HEK293 (cell line): ENCODE measurements at regions not wholly inside any gene's neighbourhood (a gene's known extent, or its start where the extent isn't known, plus 50 kb on each side); places are given as distances from the start of the nearest gene placed in this dataset.
A peak's percentile ranks its signal among the peaks of the same experiment; 100 is the strongest.

Source experiments
- CTCF ChIA-PET: fragments of 350-600 bp; formaldehyde crosslinking; extraction: SDS; loops from one replicate; lab custom pipeline; 2021; ENCODE audit warnings: antibody characterized with exemption; lab: Yijun Ruan, JAX
- POLR2A ChIA-PET: fragments of 300-600 bp; formaldehyde crosslinking; extraction: SDS; loops from one replicate; lab custom pipeline; 2020; ENCODE audit warnings: antibody characterized with exemption, inconsistent platforms; lab: Yijun Ruan, JAX
- H3K27ac ChIP-seq: fragments of 200-500 bp; sonication (Bioruptor generic); 2 replicates; pipeline ENCODE4 v1.5.1; 2014; ENCODE audit warnings: low read depth, low read length, control low read depth, inconsistent platforms; ENCODE audit errors: extremely low read depth
- H3K36me3 ChIP-seq, 2 experiments: fragments of 200-500 bp in 1 of 2; sonication (Bioruptor generic) in 1 of 2; 1 replicate in 1 of 2; 2 replicates in 1 of 2; pipeline ENCODE4 v1.5.1; 2014 to 2017; ENCODE audit warnings: inconsistent platforms in 2 of 2, low read length in 2 of 2; ENCODE audit not compliant: control insufficient read depth in 2 of 2, insufficient read depth in 1 of 2
- H3K4me1 ChIP-seq: fragments of 200-500 bp; sonication (Bioruptor generic); 2 replicates; pipeline ENCODE4 v1.5.1; 2014; ENCODE audit warnings: mild to moderate bottlenecking, low read length, inconsistent platforms; ENCODE audit not compliant: control insufficient read depth, insufficient read depth
- H3K4me3 ChIP-seq: 2 replicates; pipeline ENCODE4 v1.5.1; 2011; ENCODE audit warnings: low read depth, mild to moderate bottlenecking, control low read depth, low read length, moderate library complexity
- H3K9me3 ChIP-seq: fragments of 200-500 bp; sonication (Bioruptor generic); 2 replicates; pipeline ENCODE4 v1.5.1; 2014; ENCODE audit warnings: low read depth, low read length, inconsistent platforms; ENCODE audit not compliant: control insufficient read depth, insufficient read depth
- BCL11B ChIP-seq: fragments of 450-650 bp; formaldehyde crosslinking; IDR thresholded peaks from 2 replicates; pipeline ENCODE4 v1.5.1; 2016; ENCODE audit warnings: low read depth, missing biosample characterization, missing genetic modification characterization
- EGR2 ChIP-seq: fragments of 450-650 bp; formaldehyde crosslinking; IDR thresholded peaks from 2 replicates; pipeline ENCODE4 v1.5.1; 2016; ENCODE audit warnings: low read depth, missing biosample characterization, missing genetic modification characterization
- GLIS1 ChIP-seq: fragments of 450-650 bp; formaldehyde crosslinking; IDR thresholded peaks from 2 replicates; pipeline ENCODE4 v1.5.1; 2016; ENCODE audit warnings: missing biosample characterization, missing genetic modification characterization
- HOXD13 ChIP-seq: sonication (generic); formaldehyde crosslinking; IDR thresholded peaks from 2 replicates; pipeline ENCODE4 v1.8.0; 2022; ENCODE audit warnings: missing genetic modification reagents, borderline replicate concordance
- KLF1 ChIP-seq: fragments of 450-650 bp; formaldehyde crosslinking; IDR thresholded peaks from 2 replicates; pipeline ENCODE4 v1.5.1; 2016; ENCODE audit warnings: missing biosample characterization, missing genetic modification characterization
- KLF10 ChIP-seq: fragments of 450-650 bp; IDR thresholded peaks from 2 replicates; pipeline ENCODE4 v1.5.1; 2018; ENCODE audit warnings: missing biosample characterization, mild to moderate bottlenecking, missing genetic modification characterization
- PRDM1 ChIP-seq: fragments of 450-650 bp; formaldehyde crosslinking; IDR thresholded peaks from 2 replicates; pipeline ENCODE4; 2016; ENCODE audit warnings: missing biosample characterization, missing genetic modification characterization
- REPIN1 ChIP-seq: fragments of 450-650 bp; formaldehyde crosslinking; IDR thresholded peaks from 2 replicates; pipeline ENCODE4 v1.5.1; 2017; ENCODE audit warnings: missing biosample characterization, missing genetic modification characterization, low read depth
- ZBTB1 ChIP-seq: fragments of 450-650 bp; formaldehyde crosslinking; IDR thresholded peaks from 2 replicates; pipeline ENCODE4 v1.5.1; 2016; ENCODE audit warnings: missing biosample characterization, missing genetic modification characterization
- ZEB2 ChIP-seq: fragments of 450-650 bp; formaldehyde crosslinking; IDR thresholded peaks from 2 replicates; pipeline ENCODE4 v1.5.1; 2016; ENCODE audit warnings: missing biosample characterization, missing genetic modification characterization
- ZFHX2 ChIP-seq: fragments of 450-650 bp; formaldehyde crosslinking; conservative IDR thresholded peaks from 2 replicates; pipeline ENCODE4 v1.5.1; 2016; ENCODE audit warnings: missing biosample characterization, missing genetic modification characterization
- ZNF133 ChIP-seq: fragments of 450-650 bp; formaldehyde crosslinking; IDR thresholded peaks from 2 replicates; pipeline ENCODE4 v1.5.1; 2016; ENCODE audit warnings: missing biosample characterization, missing genetic modification characterization
- ZNF175 ChIP-seq: fragments of 450-650 bp; formaldehyde crosslinking; IDR thresholded peaks from 2 replicates; pipeline ENCODE4 v1.5.1; 2016; ENCODE audit warnings: missing biosample characterization, missing genetic modification characterization
- ZNF24 ChIP-seq: fragments of 450-650 bp; formaldehyde crosslinking; IDR thresholded peaks from 2 replicates; pipeline ENCODE4 v1.5.1; 2016; ENCODE audit warnings: missing biosample characterization, missing genetic modification characterization
- ZNF274 ChIP-seq, 2 experiments: fragments of 200-500 bp in 1 of 2; fragments of 450-650 bp in 1 of 2; sonication (Bioruptor generic) in 1 of 2; formaldehyde crosslinking in 1 of 2; IDR thresholded peaks; 2 replicates each; pipeline versions ENCODE4 v1.5.1 to v1.6.1; 2014 to 2016; ENCODE audit warnings: borderline replicate concordance in 1 of 2, inconsistent platforms in 1 of 2, low read length in 1 of 2, missing biosample characterization in 1 of 2, missing genetic modification characterization in 1 of 2
- ZNF354C ChIP-seq: fragments of 450-650 bp; formaldehyde crosslinking; IDR thresholded peaks from 2 replicates; pipeline ENCODE4 v1.5.1; 2016; ENCODE audit warnings: missing biosample characterization, missing genetic modification characterization, low read depth, borderline replicate concordance
- ZNF366 ChIP-seq: fragments of 450-650 bp; formaldehyde crosslinking; conservative IDR thresholded peaks from 2 replicates; pipeline ENCODE4 v1.5.1; 2016; ENCODE audit warnings: missing biosample characterization, missing genetic modification characterization
- ZNF529 ChIP-seq: fragments of 450-650 bp; formaldehyde crosslinking; IDR thresholded peaks from 2 replicates; pipeline ENCODE4 v1.5.1; 2017; ENCODE audit warnings: missing genetic modification characterization, missing biosample characterization; ENCODE audit not compliant: insufficient replicate concordance
- ZNF624 ChIP-seq: fragments of 450-650 bp; formaldehyde crosslinking; IDR thresholded peaks from 2 replicates; pipeline ENCODE4 v1.5.1; 2017; ENCODE audit warnings: missing biosample characterization, missing genetic modification characterization
- ZNF830 ChIP-seq: fragments of 450-650 bp; IDR thresholded peaks from 2 replicates; pipeline ENCODE4 v1.5.0; 2018; ENCODE audit warnings: missing biosample characterization, missing genetic modification characterization, low read depth, mild to moderate bottlenecking, moderate library complexity
- ZNF843 ChIP-seq: fragments of 450-650 bp; formaldehyde crosslinking; IDR thresholded peaks from 2 replicates; pipeline ENCODE4 v1.5.1; 2016; ENCODE audit warnings: missing biosample characterization, missing genetic modification characterization
- TF ChIP-seq, protein P1 (sequence below): fragments of 450-650 bp; formaldehyde crosslinking; IDR thresholded peaks from 2 replicates; pipeline ENCODE4 v1.5.1; 2016; ENCODE audit warnings: missing biosample characterization, missing genetic modification characterization
- TF ChIP-seq, protein P2 (sequence below): fragments of 450-650 bp; formaldehyde crosslinking; IDR thresholded peaks from 2 replicates; pipeline ENCODE4 v1.5.1; 2016; ENCODE audit warnings: missing biosample characterization, missing genetic modification characterization
- TF ChIP-seq, protein P3 (sequence below): fragments of 450-650 bp; formaldehyde crosslinking; IDR thresholded peaks from 2 replicates; pipeline ENCODE4 v1.5.1; 2016; ENCODE audit warnings: missing biosample characterization, missing genetic modification characterization, low read depth
- TF ChIP-seq, protein P4 (sequence below): fragments of 450-650 bp; formaldehyde crosslinking; conservative IDR thresholded peaks from 2 replicates; pipeline ENCODE4 v1.5.1; 2016; ENCODE audit warnings: low read depth, missing biosample characterization, missing genetic modification characterization

DNA sequence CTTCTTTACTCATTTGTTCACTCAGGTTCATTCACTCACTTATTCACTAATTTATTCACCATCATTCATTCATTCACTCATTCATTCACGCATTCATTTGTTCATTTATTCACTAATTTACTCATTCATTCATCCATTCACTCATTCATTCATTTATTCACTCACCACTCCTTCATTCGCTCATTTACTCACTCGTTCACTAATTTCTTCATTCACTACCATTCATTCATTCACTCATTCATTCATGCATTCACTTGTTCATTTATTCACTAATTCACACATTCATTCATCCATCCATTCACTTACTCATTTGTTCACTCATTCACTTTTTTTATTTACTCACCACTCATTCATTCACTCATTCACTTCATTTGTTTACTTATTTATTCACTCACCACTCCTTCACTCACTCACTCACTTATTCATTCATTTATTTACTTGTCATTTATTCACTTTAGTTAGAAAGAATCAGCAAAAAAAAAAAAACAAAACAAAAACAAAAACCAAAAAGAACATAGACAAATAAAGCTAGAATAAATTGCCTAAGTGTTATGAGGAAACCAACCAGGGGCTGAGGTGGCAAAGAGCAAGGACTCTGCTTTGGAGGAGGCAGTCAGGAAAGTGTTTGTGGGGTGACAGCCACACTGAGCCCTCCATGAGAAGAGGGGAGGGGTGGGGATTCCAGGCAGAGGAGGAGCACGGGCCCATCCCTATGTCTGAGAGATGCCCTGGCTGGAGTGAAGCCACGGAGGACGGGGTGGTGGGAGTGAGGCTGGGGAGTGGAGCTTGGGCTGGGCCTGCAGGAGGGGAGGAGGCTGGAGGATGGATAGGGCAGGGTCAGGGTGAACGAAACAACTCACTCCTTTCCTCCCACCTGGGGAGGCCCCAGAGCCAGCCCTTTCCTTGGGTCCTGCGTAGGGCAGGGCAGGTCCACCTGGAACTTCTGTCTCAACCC, 129.2 kb upstream of the WNT4 start:
- Histone ChIP-seq H3K27ac (no peak overlapping the region), H3K4me3 (no peak overlapping the region), H3K36me3 (no peaks in the 10 kb centered on the region), H3K9me3 (no peaks in the 10 kb centered on the region), H3K4me1 (no peaks in the 10 kb centered on the region)
- no peak for TF ChIP-seq ZEB2 (tag by site-specific recombination)
- TF ChIP-seq, protein P1, sequence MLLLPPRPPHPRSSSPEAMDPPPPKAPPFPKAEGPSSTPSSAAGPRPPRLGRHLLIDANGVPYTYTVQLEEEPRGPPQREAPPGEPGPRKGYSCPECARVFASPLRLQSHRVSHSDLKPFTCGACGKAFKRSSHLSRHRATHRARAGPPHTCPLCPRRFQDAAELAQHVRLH, result peak; percentile 83; the same call in 1 of the 2 replicates
- 0 out of 2 replicates have a peak, but pooled peaks have one; percentile 42 for TF ChIP-seq EGR2
- TF ChIP-seq KLF1, result peak; percentile 75
- no peak for TF ChIP-seq ZNF624 (tag by site-specific recombination)
- TF ChIP-seq, protein P2, sequence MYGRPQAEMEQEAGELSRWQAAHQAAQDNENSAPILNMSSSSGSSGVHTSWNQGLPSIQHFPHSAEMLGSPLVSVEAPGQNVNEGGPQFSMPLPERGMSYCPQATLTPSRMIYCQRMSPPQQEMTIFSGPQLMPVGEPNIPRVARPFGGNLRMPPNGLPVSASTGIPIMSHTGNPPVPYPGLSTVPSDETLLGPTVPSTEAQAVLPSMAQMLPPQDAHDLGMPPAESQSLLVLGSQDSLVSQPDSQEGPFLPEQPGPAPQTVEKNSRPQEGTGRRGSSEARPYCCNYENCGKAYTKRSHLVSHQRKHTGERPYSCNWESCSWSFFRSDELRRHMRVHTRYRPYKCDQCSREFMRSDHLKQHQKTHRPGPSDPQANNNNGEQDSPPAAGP (tag by site-specific recombination), result peak; percentile 27; the same call in 1 of the 2 replicates
- TF ChIP-seq ZNF366 (tag by site-specific recombination), result peak; percentile 92
- TF ChIP-seq ZNF274 (IDR thresholded peaks at IDR 0.05; ENCODE audit: low read length), result no peak
- no peak for TF ChIP-seq ZNF274 (tag by site-specific recombination; IDR thresholded peaks at IDR 0.05; ENCODE audit: borderline replicate concordance)
- peak; percentile 99 for TF ChIP-seq ZNF24
- TF ChIP-seq REPIN1, result no peak
- no peak for TF ChIP-seq ZBTB1 (tag by site-specific recombination)
- TF ChIP-seq BCL11B (tag by site-specific recombination), result no peak
- no peak for TF ChIP-seq GLIS1 (tag by site-specific recombination)
- TF ChIP-seq PRDM1 (tag by site-specific recombination), result peak; percentile 45; the same call in 1 of the 2 replicates
- 0 out of 2 replicates have a peak, but pooled peaks have one; percentile 17 for TF ChIP-seq ZFHX2 (tag by site-specific recombination)
- no peak for TF ChIP-seq ZNF843 (tag by site-specific recombination)
- no peak for TF ChIP-seq ZNF133
- ChIA-PET CTCF (no interaction called here), POLR2A (interaction anchor here (0.6 kb wide), 1 partner anchor 12 kb away, joined by 4 read pairs; no protein-coding TSS in a partner anchor)

DNA sequence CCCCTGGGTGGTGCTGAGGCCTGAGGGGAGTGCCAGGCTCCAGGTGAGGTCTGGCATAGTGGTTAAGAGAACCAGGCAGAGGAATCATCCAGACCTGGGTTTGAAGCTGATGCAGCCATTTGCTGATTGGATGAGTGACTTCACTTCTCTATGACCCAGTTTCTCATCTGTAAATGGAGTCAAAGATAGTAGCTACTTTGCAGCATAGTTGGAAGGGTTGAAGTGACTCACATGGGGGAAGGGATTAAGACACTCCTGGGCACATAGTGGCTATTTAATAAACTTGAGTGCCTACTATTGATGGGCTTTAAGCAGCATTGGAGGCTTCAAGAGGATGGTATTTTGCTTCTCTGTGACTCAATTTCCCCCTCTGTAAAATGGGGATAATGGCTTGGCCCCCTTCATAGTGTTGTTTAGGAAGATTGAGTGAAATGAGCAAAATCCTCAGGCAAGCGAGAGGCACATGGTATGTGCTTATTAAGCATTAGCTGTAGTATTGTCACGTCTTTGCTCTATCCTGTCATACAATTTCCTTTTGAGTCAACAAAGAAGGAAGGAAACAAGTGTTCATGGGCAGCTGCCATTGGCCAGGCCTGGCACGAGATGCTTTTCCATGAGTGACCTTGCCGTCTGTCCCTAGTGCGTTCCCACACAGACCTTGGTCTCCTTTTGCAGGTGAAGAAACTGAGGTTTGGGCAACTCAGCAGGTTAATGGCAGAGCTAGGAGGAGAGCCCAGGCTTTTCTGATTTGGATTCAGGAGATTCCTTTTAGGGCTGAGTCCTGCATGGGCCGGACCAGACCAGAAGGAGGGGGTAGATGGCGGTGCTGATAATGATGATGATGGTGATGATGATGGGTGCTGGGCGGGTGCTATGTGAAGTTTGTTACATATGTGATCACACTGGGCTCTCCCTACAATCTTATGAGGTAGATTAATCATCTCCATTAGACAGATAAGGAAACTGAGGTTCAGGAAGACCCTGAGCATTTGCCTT, 131.1 kb upstream of the WNT4 start:
- no peaks in the 10 kb centered on the region for H3K9me3 ChIP-seq
- CTCF ChIA-PET, result interaction anchor here (0.6 to 1.6 kb wide), 9 partner anchors 11 to 168 kb away, joined by 3 to 7 read pairs (median 4); no protein-coding TSS in a partner anchor
- H3K4me3 ChIP-seq, result no peak overlapping the region
- POLR2A ChIA-PET, result no interaction called here
- no peaks in the 10 kb centered on the region for H3K36me3 ChIP-seq
- no peaks in the 10 kb centered on the region for H3K4me1 ChIP-seq
- no peak overlapping the region for H3K27ac ChIP-seq
- TF ChIP-seq, protein P3, sequence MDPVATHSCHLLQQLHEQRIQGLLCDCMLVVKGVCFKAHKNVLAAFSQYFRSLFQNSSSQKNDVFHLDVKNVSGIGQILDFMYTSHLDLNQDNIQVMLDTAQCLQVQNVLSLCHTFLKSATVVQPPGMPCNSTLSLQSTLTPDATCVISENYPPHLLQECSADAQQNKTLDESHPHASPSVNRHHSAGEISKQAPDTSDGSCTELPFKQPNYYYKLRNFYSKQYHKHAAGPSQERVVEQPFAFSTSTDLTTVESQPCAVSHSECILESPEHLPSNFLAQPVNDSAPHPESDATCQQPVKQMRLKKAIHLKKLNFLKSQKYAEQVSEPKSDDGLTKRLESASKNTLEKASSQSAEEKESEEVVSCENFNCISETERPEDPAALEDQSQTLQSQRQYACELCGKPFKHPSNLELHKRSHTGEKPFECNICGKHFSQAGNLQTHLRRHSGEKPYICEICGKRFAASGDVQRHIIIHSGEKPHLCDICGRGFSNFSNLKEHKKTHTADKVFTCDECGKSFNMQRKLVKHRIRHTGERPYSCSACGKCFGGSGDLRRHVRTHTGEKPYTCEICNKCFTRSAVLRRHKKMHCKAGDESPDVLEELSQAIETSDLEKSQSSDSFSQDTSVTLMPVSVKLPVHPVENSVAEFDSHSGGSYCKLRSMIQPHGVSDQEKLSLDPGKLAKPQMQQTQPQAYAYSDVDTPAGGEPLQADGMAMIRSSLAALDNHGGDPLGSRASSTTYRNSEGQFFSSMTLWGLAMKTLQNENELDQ (tag by site-specific recombination), result no peak
- no peak for TF ChIP-seq HOXD13 (CRISPR knock-in tag)
- TF ChIP-seq ZNF529 (tag by site-specific recombination), result no peak
- no peak for TF ChIP-seq KLF10 (tag by site-specific recombination)
- TF ChIP-seq ZNF830 (tag by site-specific recombination), result no peak
- TF ChIP-seq ZNF175 (tag by site-specific recombination), result no peak
- no peak for TF ChIP-seq ZNF354C
- TF ChIP-seq, protein P4, sequence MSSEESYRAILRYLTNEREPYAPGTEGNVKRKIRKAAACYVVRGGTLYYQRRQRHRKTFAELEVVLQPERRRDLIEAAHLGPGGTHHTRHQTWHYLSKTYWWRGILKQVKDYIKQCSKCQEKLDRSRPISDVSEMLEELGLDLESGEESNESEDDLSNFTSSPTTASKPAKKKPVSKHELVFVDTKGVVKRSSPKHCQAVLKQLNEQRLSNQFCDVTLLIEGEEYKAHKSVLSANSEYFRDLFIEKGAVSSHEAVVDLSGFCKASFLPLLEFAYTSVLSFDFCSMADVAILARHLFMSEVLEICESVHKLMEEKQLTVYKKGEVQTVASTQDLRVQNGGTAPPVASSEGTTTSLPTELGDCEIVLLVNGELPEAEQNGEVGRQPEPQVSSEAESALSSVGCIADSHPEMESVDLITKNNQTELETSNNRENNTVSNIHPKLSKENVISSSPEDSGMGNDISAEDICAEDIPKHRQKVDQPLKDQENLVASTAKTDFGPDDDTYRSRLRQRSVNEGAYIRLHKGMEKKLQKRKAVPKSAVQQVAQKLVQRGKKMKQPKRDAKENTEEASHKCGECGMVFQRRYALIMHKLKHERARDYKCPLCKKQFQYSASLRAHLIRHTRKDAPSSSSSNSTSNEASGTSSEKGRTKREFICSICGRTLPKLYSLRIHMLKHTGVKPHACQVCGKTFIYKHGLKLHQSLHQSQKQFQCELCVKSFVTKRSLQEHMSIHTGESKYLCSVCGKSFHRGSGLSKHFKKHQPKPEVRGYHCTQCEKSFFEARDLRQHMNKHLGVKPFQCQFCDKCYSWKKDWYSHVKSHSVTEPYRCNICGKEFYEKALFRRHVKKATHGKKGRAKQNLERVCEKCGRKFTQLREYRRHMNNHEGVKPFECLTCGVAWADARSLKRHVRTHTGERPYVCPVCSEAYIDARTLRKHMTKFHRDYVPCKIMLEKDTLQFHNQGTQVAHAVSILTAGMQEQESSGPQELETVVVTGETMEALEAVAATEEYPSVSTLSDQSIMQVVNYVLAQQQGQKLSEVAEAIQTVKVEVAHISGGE (tag by site-specific recombination), result no peak
